Dermis microvascular lymphatic vessel endothelial cell (primary cell): ENCODE measurements at regions not wholly inside any gene's neighbourhood (a gene's known extent, or its start where the extent isn't known, plus 50 kb on each side); places are given as distances from the start of the nearest gene placed in this dataset.
"Not testable (repeated sequence)": the region's sequence is repeated elsewhere in the genome, so short reads cannot be mapped to it uniquely, and the experiment has no call there.

Experiments
- DNase-seq, 2 donors: peaks; one replicate each; pipeline versions ENCODE4 v3.0.0 to v3.0.0-alpha.2; 2010; ENCODE audit warnings: low read depth in 2 of 2

GRCh38 chr5:15023266-15023665 lies 151.7 kb upstream of the ANKH start:
- no peak for DNase-seq

DNA sequence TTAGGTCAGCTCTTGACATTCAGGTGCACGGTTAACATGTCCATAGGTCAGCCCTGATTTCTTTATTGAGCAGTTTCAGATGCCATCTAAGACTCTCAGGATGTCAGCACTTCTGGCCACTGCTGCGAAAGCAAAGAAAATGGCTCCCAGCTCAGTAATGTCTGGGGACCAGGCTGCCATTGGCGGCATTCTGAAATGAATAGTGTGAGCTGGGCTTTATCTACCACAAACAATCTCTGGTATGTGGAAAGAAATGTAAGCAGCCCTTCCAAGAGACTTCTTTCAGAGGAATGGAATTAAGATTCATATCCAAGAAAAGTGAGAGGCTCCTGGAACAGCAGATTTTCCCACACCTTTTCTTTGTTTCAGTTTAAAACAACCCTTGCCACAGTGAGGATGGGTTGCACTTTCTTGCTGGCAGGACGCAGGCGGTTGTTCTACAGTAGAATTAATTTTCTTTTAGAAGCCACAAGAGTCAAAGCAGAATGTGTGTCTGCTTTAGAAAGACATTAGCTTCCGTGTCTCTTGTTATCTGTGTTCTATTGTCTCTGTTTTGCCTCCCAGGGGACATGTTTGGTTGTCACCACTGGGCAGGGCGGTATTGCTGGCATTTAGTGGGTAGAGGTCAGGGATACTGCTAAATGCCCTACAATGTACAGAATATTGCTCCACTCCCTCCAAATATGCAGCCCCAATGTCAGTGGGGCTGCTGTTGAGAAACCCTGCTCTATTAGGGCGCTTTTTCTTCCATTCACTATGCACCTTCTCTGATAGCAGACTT lies 149.9 kb upstream of the ANKH start:
- DNase-seq = no peak

- DNase-seq = no peak
These were observed 149.2 kb upstream of the ANKH start for GRCh38 chr5:15020736-15021135.

DNA sequence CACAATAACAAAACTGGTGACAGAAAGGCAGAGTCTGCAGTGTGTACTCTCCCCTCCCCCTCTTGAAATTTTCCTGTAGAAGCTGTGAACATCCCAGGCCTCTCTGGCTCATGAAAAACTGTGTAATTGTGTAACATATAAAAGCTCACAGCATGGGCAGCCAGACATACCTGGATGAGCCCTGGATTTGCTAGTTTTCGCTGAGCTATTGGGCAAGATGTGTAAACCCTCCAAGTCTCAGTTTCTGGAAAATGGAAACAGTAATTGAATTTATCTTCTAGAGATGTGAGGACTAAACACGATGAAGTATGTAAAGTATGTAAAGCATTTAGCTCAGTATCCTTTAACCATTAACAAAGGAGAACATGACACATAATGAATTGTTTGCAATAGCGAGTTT lies 143.2 kb upstream of the ANKH start:
- DNase-seq = no peak

- peak; percentile 55 to 66 for DNase-seq
These were observed 142.3 kb upstream of the ANKH start for GRCh38 chr5:15013654-15014463.

- no peak for DNase-seq
These were observed 140.5 kb upstream of the ANKH start for GRCh38 chr5:15012061-15012460.

- DNase-seq = no peak
These were observed 139.4 kb upstream of the ANKH start for GRCh38 chr5:15010936-15011335.

- peak; percentile 89 to 95 for DNase-seq
These were observed 137.8 kb upstream of the ANKH start for GRCh38 chr5:15009420-15009819.

- DNase-seq = peak in 1 of 2 donors; percentile 7
These were observed 137.3 kb upstream of the ANKH start for GRCh38 chr5:15008921-15009320.

DNA sequence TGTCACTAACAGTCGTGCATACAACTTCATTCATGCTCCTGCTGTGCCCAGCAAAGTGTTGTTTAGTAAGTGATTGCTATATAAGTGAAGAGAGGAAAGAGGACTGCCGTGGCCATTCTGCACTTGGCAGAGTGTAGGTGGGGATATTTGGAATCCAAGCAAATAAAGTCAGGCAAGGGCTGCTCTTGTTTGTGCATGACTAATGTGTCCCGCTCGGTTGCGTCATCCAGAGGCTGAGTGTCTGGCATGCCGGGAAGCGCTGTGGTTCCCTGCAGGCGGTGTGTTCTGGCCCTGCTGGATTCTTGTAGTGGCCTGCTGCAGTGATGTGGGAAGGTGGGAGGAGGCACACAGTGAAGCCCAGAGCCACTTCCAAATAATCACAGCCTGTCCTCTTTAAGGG lies 136.9 kb upstream of the ANKH start:
- DNase-seq = peak; percentile 86 to 95

DNA sequence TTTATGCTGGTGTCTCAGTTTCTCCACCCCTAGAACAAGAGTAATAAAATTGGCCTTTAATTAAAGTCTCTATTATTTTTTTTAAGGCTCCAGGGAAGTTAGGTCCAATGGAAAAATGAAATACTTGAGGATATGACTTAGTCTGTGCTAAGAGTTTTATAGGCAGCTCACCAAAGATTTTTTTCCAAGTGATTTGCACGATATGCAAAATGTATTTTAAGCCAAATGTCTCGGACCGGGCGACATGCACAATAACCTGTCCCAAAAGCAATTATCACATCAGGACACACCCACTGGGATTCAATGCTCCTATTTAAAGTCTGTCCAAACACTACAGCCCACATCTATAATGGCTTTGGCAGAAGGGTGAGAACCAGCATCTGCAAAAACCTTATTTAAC lies 136.1 kb upstream of the ANKH start:
- DNase-seq = no peak

DNA sequence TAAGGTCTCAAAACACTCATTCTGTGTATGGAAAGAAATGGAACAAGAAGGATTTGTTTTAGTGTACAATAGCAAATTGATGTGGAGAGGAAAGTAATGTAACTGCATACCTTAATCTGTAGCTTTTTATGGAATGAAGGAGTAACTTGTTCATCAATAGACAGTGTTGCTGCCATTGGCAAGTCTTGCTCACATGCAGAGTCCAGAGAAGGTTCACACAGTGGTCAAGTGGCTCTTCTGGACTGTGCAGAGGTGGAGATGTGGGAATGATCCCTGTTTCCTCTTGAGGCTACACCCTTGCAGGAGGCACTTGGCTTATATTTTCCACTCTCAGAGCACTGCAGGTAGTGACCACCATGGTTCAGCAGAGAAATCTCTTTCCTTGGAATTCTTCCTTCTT lies 132.9 kb upstream of the ANKH start:
- DNase-seq = no peak

- peak; percentile 71 to 80 for DNase-seq
These were observed 131.9 kb upstream of the ANKH start for GRCh38 chr5:15003511-15003920.

GRCh38 chr5:15002791-15003190 lies 131.2 kb upstream of the ANKH start:
- DNase-seq = no peak

GRCh38 chr5:15002173-15002572 lies 130.6 kb upstream of the ANKH start:
- no peak for DNase-seq

DNA sequence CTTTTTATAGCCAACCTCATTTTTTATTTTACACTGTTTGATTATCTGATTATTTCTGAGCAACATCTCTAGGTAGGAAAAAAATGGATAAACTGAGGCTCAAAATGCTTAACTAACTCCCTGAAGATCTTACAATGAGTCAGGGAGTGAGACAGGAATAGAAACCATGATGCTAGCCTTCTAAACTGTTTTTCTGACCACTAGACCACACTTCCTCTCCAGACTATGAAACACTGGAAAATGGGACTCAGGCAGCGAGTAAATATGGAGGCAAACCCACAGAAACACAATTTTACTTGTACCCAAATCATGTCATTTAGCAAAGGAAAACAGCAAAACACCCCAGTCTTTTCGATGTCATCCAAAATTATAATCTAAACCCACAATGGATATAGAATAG lies 129.9 kb upstream of the ANKH start:
- DNase-seq = no peak

DNA sequence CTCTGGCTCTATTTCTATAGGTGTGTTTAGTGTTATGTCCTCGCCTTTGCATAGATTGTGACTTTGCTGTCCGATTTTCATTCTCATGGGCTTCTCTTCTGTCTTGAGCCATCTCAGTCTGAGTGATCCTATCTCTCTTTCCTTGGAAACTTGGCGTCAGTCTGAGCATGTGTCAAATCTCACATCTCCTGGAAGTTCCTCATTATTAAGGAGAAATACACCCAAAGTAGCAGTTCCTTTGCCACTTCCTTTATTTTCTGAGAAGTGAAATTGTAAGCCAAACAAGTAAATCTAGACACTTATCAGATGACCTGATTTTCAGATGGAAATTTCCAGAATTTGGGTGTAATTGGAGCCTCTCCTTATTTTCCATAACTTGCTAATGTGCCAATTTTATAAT lies 126.9 kb upstream of the ANKH start:
- no peak for DNase-seq

GRCh38 chr5:14996997-14997396 lies 125.4 kb upstream of the ANKH start:
- no peak for DNase-seq

DNA sequence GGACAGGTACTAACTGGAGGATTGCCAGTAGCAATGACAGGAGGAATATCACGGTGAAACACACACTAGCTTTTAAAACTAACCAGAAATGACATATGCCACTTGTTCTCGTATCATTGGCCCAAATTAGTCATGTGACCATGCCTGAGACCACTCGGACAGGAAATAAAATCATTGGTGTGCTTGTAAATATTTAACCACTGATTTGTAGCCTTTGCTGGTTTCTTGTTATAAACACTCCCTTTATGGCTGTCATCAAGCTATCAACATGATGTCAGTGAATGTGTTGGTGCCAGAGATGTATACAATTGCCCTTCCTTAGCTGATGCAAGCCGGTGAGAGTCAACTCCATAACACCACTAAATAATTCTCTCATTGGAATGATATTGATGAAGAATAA lies 123.7 kb upstream of the ANKH start:
- no peak for DNase-seq

- DNase-seq = not testable (repeated sequence)
These were observed 122.0 kb upstream of the ANKH start for GRCh38 chr5:14993459-14994133.

- not testable (repeated sequence) for DNase-seq
These were observed 121.3 kb upstream of the ANKH start for GRCh38 chr5:14992751-14993458.

- no peak for DNase-seq
These were observed 116.6 kb upstream of the ANKH start for GRCh38 chr5:14988223-14988622.
